ENCODE measurements at regions not wholly inside any gene's neighbourhood (a gene's known extent, or its start where the extent isn't known, plus 50 kb on each side); places are given as distances from the start of the nearest gene placed in this dataset.

- peak; percentile 93 for DNase-seq
- Histone ChIP-seq H2BK15ac (replicated peaks; ENCODE audit: low read depth) (no peak overlapping the region), H3K4ac (ENCODE audit: low read depth, low read length) (no peak overlapping the region), H2BK120ac (ENCODE audit: low read depth, low read length) (no peak overlapping the region), H2AK5ac (ENCODE audit: low read length) (no peak overlapping the region), H4K8ac (ENCODE audit: low read depth, low read length) (no peak overlapping the region), H3K9ac (ENCODE audit: low read length) (no peak overlapping the region), H3K36me3 (ENCODE audit: control insufficient read depth, insufficient read depth, low read length) (no peaks in the 10 kb centered on the region), H3K18ac (ENCODE audit: low read length) (peak overlapping the region; percentile 87), H3K23ac (ENCODE audit: low read length) (no peak overlapping the region), H2BK5ac (ENCODE audit: low read length) (no peak overlapping the region), H3K4me2 (ENCODE audit: low read length) (no peak overlapping the region), H3K79me1 (ENCODE audit: low read length) (no peaks in the 10 kb centered on the region), H3K79me2 (ENCODE audit: control insufficient read depth, insufficient read depth, low read length) (peaks cover 11% of the 10 kb centered on the region), H3K27ac (ENCODE audit: low read depth, low read length) (peak overlapping the region; percentile 60), H3K4me3 (ENCODE audit: low read length) (no peak overlapping the region), H3K56ac (ENCODE audit: low read length) (peak overlapping the region; percentile 44), H3K27me3 (ENCODE audit: insufficient read depth, low read length, poor library complexity) (no peaks in the 10 kb centered on the region), H4K5ac (ENCODE audit: low read length) (no peak overlapping the region), H3K4me1 (ENCODE audit: control insufficient read depth, low read depth, low read length) (peaks cover 13% of the 10 kb centered on the region)
- WGBS (ENCODE audit: extremely low coverage, insufficient coverage, low lambda C conversion rate): no CpG with 5 or more reads among the region's 4 CpGs
Measured at GRCh38 chr6:56849896-56850295, 105.0 kb upstream of the BEND6 start.

- Histone ChIP-seq H2AK5ac (ENCODE audit: low read length) (no peak overlapping the region), H3K4me2 (ENCODE audit: low read length) (no peak overlapping the region), H3K9ac (ENCODE audit: low read length) (no peak overlapping the region), H3K79me2 (ENCODE audit: control insufficient read depth, insufficient read depth, low read length) (peaks cover 11% of the 10 kb centered on the region), H3K27me3 (ENCODE audit: insufficient read depth, low read length, poor library complexity) (no peaks in the 10 kb centered on the region), H2BK15ac (replicated peaks; ENCODE audit: low read depth) (no peak overlapping the region), H3K36me3 (ENCODE audit: control insufficient read depth, insufficient read depth, low read length) (no peaks in the 10 kb centered on the region), H2BK5ac (ENCODE audit: low read length) (no peak overlapping the region), H3K4ac (ENCODE audit: low read depth, low read length) (no peak overlapping the region), H2BK120ac (ENCODE audit: low read depth, low read length) (no peak overlapping the region), H4K8ac (ENCODE audit: low read depth, low read length) (no peak overlapping the region), H3K79me1 (ENCODE audit: low read length) (no peaks in the 10 kb centered on the region), H4K5ac (ENCODE audit: low read length) (no peak overlapping the region), H3K27ac (ENCODE audit: low read depth, low read length) (no peak overlapping the region), H3K23ac (ENCODE audit: low read length) (no peak overlapping the region), H3K18ac (ENCODE audit: low read length) (no peak overlapping the region), H3K4me1 (ENCODE audit: control insufficient read depth, low read depth, low read length) (peaks cover 13% of the 10 kb centered on the region), H3K4me3 (ENCODE audit: low read length) (no peak overlapping the region), H3K56ac (ENCODE audit: low read length) (no peak overlapping the region)
- DNase-seq: no peak
Measured at GRCh38 chr6:56848105-56848504, 106.8 kb upstream of the BEND6 start.

DNA sequence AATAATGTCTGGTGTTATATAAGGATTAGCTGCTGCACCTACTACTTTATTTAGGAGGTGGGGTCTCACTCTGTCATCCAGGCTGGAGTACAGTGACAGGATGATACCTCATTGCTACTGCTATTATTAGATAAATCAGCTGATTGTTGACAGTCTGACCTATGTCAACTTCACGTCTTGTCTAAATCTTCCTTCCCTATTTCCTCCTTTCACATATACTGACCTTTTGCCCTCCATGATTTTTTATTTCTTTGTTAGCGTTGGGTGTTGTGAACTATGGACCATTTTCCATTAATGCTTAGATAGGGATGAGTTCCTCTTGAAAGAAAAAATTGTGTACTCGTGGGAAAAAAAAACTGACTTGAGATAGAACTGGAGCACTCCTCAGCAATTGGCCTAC, 109.9 kb upstream of the BEND6 start:
- H3K18ac ChIP-seq (ENCODE audit: low read length): no peak overlapping the region
- H2AK5ac ChIP-seq (ENCODE audit: low read length): no peak overlapping the region
- WGBS (ENCODE audit: extremely low coverage, insufficient coverage, low lambda C conversion rate): no CpG with 5 or more reads among the region's 3 CpGs
- no peak overlapping the region for H3K23ac ChIP-seq (ENCODE audit: low read length)
- no peak overlapping the region for H4K8ac ChIP-seq (ENCODE audit: low read depth, low read length)
- H3K27me3 ChIP-seq (ENCODE audit: insufficient read depth, low read length, poor library complexity): no peaks in the 10 kb centered on the region
- H3K4me3 ChIP-seq (ENCODE audit: low read length): no peak overlapping the region
- no peak overlapping the region for H4K5ac ChIP-seq (ENCODE audit: low read length)
- no peak overlapping the region for H3K4me2 ChIP-seq (ENCODE audit: low read length)
- H2BK5ac ChIP-seq (ENCODE audit: low read length): no peak overlapping the region
- H3K4me1 ChIP-seq (ENCODE audit: control insufficient read depth, low read depth, low read length): peaks cover 1% of the 10 kb centered on the region
- H3K27ac ChIP-seq (ENCODE audit: low read depth, low read length): no peak overlapping the region
- peak overlapping the region; percentile 57 for H2BK15ac ChIP-seq (replicated peaks; ENCODE audit: low read depth)
- peaks cover 6% of the 10 kb centered on the region for H3K79me1 ChIP-seq (ENCODE audit: low read length)
- no peak overlapping the region for H2BK120ac ChIP-seq (ENCODE audit: low read depth, low read length)
- no peak overlapping the region for H3K9ac ChIP-seq (ENCODE audit: low read length)
- H3K56ac ChIP-seq (ENCODE audit: low read length): no peak overlapping the region
- H3K36me3 ChIP-seq (ENCODE audit: control insufficient read depth, insufficient read depth, low read length): no peaks in the 10 kb centered on the region
- peaks cover 33% of the 10 kb centered on the region for H3K79me2 ChIP-seq (ENCODE audit: control insufficient read depth, insufficient read depth, low read length)
- H3K4ac ChIP-seq (ENCODE audit: low read depth, low read length): no peak overlapping the region
- DNase-seq: no peak

DNA sequence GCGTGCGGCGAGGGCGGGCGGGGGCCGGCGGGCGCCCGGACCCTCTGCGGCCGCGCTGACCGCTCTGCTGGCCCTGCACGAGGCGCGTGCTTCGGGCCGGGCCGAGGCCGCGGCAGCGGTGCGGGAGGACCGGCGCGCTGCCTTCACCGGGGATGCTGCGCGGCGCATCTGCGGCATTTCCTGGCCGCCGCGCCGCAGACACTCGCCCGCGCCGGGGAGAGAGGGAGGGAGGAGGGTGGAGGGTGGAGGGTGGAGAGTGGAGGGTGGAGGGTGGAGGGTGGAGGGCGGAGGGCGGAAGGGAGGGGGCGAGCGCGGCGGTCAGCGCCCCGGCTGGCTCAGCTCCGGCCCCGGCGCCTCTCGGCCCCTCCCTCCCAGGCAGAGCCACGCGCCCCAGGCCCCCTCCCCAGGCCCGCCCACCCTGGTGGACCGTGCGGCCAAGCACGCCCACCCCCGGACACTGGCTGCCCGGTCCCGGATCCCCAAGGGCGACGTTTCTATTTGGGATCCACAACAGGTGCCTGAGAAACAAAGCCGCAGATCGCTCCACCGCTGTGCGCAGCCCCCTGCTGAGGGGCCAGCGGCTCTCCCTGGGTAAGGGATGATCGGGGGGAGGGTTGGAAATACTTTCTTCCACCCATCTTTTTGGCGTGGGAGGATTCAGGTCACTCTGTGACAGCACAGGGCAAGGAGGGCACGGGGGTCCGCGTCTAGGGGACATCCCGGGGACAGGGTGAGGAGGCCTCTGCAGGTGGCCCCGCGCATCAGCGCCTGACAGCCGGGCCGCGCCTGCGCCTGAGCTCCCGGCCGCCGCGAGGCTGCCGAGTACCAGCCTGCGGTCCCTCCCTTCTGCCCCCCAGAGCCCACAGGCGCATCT, 111.2 kb upstream of the BEND6 start:
- Histone ChIP-seq H4K5ac (ENCODE audit: low read length) (no peak overlapping the region), H2BK5ac (ENCODE audit: low read length) (no peak overlapping the region), H2AK5ac (ENCODE audit: low read length) (no peak overlapping the region), H3K79me1 (ENCODE audit: low read length) (peaks cover 6% of the 10 kb centered on the region), H3K4me1 (ENCODE audit: control insufficient read depth, low read depth, low read length) (no peaks in the 10 kb centered on the region), H3K23ac (ENCODE audit: low read length) (peak overlapping the region; percentile 71), H2BK120ac (ENCODE audit: low read depth, low read length) (peak overlapping the region; percentile 90), H2BK15ac (replicated peaks; ENCODE audit: low read depth) (no peak overlapping the region), H3K9ac (ENCODE audit: low read length) (peak overlapping the region; percentile 91), H3K4me2 (ENCODE audit: low read length) (peak overlapping the region; percentile 97), H3K4ac (ENCODE audit: low read depth, low read length) (peak overlapping the region; percentile 8), H3K79me2 (ENCODE audit: control insufficient read depth, insufficient read depth, low read length) (peaks cover 37% of the 10 kb centered on the region), H3K36me3 (ENCODE audit: control insufficient read depth, insufficient read depth, low read length) (no peaks in the 10 kb centered on the region), H3K18ac (ENCODE audit: low read length) (peak overlapping the region; percentile 91), H3K27me3 (ENCODE audit: insufficient read depth, low read length, poor library complexity) (no peaks in the 10 kb centered on the region), H3K4me3 (ENCODE audit: low read length) (peak overlapping the region; percentile 84), H4K8ac (ENCODE audit: low read depth, low read length) (no peak overlapping the region), H3K56ac (ENCODE audit: low read length) (peak overlapping the region; percentile 97), H3K27ac (ENCODE audit: low read depth, low read length) (peak overlapping the region; percentile 97)
- no CpG with 5 or more reads among the region's 87 CpGs for WGBS (ENCODE audit: extremely low coverage, insufficient coverage, low lambda C conversion rate)
- peak; percentile 96 for DNase-seq

- no CpG with 5 or more reads among the region's 47 CpGs for WGBS (ENCODE audit: extremely low coverage, insufficient coverage, low lambda C conversion rate)
- peak overlapping the region; percentile 91 for H3K9ac ChIP-seq (ENCODE audit: low read length)
- no peaks in the 10 kb centered on the region for H3K27me3 ChIP-seq (ENCODE audit: insufficient read depth, low read length, poor library complexity)
- H3K4me2 ChIP-seq (ENCODE audit: low read length): peak overlapping the region; percentile 98
- no peaks in the 10 kb centered on the region for H3K36me3 ChIP-seq (ENCODE audit: control insufficient read depth, insufficient read depth, low read length)
- peak overlapping the region; percentile 84 for H2BK5ac ChIP-seq (ENCODE audit: low read length)
- H3K27ac ChIP-seq (ENCODE audit: low read depth, low read length): peak overlapping the region; percentile 97
- DNase-seq: peak; percentile 78
- peak overlapping the region; percentile 71 for H3K23ac ChIP-seq (ENCODE audit: low read length)
- no peaks in the 10 kb centered on the region for H3K4me1 ChIP-seq (ENCODE audit: control insufficient read depth, low read depth, low read length)
- peak overlapping the region; percentile 8 for H3K4ac ChIP-seq (ENCODE audit: low read depth, low read length)
- H3K79me2 ChIP-seq (ENCODE audit: control insufficient read depth, insufficient read depth, low read length): peaks cover 41% of the 10 kb centered on the region
- peak overlapping the region; percentile 97 for H3K56ac ChIP-seq (ENCODE audit: low read length)
- peak overlapping the region; percentile 91 for H3K18ac ChIP-seq (ENCODE audit: low read length)
- H4K5ac ChIP-seq (ENCODE audit: low read length): no peak overlapping the region
- H3K79me1 ChIP-seq (ENCODE audit: low read length): peaks cover 6% of the 10 kb centered on the region
- H3K4me3 ChIP-seq (ENCODE audit: low read length): peak overlapping the region; percentile 84
- H2BK15ac ChIP-seq (replicated peaks; ENCODE audit: low read depth): no peak overlapping the region
- peak overlapping the region; percentile 90 for H2BK120ac ChIP-seq (ENCODE audit: low read depth, low read length)
- H4K8ac ChIP-seq (ENCODE audit: low read depth, low read length): peak overlapping the region; percentile 30
- H2AK5ac ChIP-seq (ENCODE audit: low read length): no peak overlapping the region
Measured at GRCh38 chr6:56842686-56843475, 112.0 kb upstream of the BEND6 start.

Data from mesendoderm (in vitro differentiated cells).